HEK293 (cell line): ENCODE measurements at regions not wholly inside any gene's neighbourhood (a gene's known extent, or its start where the extent isn't known, plus 50 kb on each side); places are given as distances from the start of the nearest gene placed in this dataset.

Experiments
- CTCF ChIA-PET: fragments of 350-600 bp; formaldehyde crosslinking; extraction: SDS; loops from one replicate; lab custom pipeline; 2021; ENCODE audit warnings: antibody characterized with exemption; lab: Yijun Ruan, JAX
- POLR2A ChIA-PET: fragments of 300-600 bp; formaldehyde crosslinking; extraction: SDS; loops from one replicate; lab custom pipeline; 2020; ENCODE audit warnings: antibody characterized with exemption, inconsistent platforms; lab: Yijun Ruan, JAX
- H3K27ac ChIP-seq: fragments of 200-500 bp; sonication (Bioruptor generic); 2 replicates; pipeline ENCODE4 v1.5.1; 2014; ENCODE audit warnings: low read depth, low read length, control low read depth, inconsistent platforms; ENCODE audit errors: extremely low read depth
- H3K36me3 ChIP-seq, 2 experiments: fragments of 200-500 bp in 1 of 2; sonication (Bioruptor generic) in 1 of 2; 1 replicate in 1 of 2; 2 replicates in 1 of 2; pipeline ENCODE4 v1.5.1; 2014 to 2017; ENCODE audit warnings: inconsistent platforms in 2 of 2, low read length in 2 of 2; ENCODE audit not compliant: control insufficient read depth in 2 of 2, insufficient read depth in 1 of 2
- H3K4me1 ChIP-seq: fragments of 200-500 bp; sonication (Bioruptor generic); 2 replicates; pipeline ENCODE4 v1.5.1; 2014; ENCODE audit warnings: mild to moderate bottlenecking, low read length, inconsistent platforms; ENCODE audit not compliant: control insufficient read depth, insufficient read depth
- H3K4me3 ChIP-seq: 2 replicates; pipeline ENCODE4 v1.5.1; 2011; ENCODE audit warnings: low read depth, mild to moderate bottlenecking, control low read depth, low read length, moderate library complexity
- H3K9me3 ChIP-seq: fragments of 200-500 bp; sonication (Bioruptor generic); 2 replicates; pipeline ENCODE4 v1.5.1; 2014; ENCODE audit warnings: low read depth, low read length, inconsistent platforms; ENCODE audit not compliant: control insufficient read depth, insufficient read depth
- BCL11A ChIP-seq: fragments of 450-650 bp; formaldehyde crosslinking; IDR thresholded peaks from 2 replicates; pipeline ENCODE4 v1.5.1; 2016; ENCODE audit warnings: low read depth, missing biosample characterization, missing genetic modification characterization
- CTCF ChIP-seq: fragments of 450-650 bp; formaldehyde crosslinking; IDR thresholded peaks from 2 replicates; pipeline ENCODE4 v1.5.1; 2016; ENCODE audit warnings: missing biosample characterization, missing genetic modification characterization
- GLI2 ChIP-seq: fragments of 450-650 bp; formaldehyde crosslinking; IDR thresholded peaks from 2 replicates; pipeline ENCODE4; 2017; ENCODE audit warnings: missing biosample characterization, missing genetic modification characterization, low read depth, borderline replicate concordance
- KLF7 ChIP-seq: fragments of 450-650 bp; formaldehyde crosslinking; IDR thresholded peaks from 2 replicates; pipeline ENCODE4 v1.5.1; 2016; ENCODE audit warnings: missing biosample characterization, missing genetic modification characterization, borderline replicate concordance
- KLF8 ChIP-seq: fragments of 450-650 bp; formaldehyde crosslinking; IDR thresholded peaks from 2 replicates; pipeline ENCODE4 v1.5.1; 2016; ENCODE audit warnings: missing biosample characterization, missing genetic modification characterization
- RBAK ChIP-seq: fragments of 450-650 bp; formaldehyde crosslinking; IDR thresholded peaks from 2 replicates; pipeline ENCODE4 v1.5.1; 2016; ENCODE audit warnings: missing biosample characterization, missing genetic modification characterization
- ZFP37 ChIP-seq: fragments of 450-650 bp; formaldehyde crosslinking; IDR thresholded peaks from 2 replicates; pipeline ENCODE4 v1.5.1; 2016; ENCODE audit warnings: missing biosample characterization, missing genetic modification characterization
- ZNF114 ChIP-seq: fragments of 450-650 bp; formaldehyde crosslinking; IDR thresholded peaks from 2 replicates; pipeline ENCODE4 v1.5.0; 2017; ENCODE audit warnings: missing biosample characterization, missing genetic modification characterization
- ZNF138 ChIP-seq: fragments of 450-650 bp; formaldehyde crosslinking; IDR thresholded peaks from 2 replicates; pipeline ENCODE4 v1.5.1; 2016; ENCODE audit warnings: missing biosample characterization, missing genetic modification characterization, borderline replicate concordance
- ZNF2 ChIP-seq: fragments of 450-650 bp; formaldehyde crosslinking; IDR thresholded peaks from 2 replicates; pipeline ENCODE4 v1.5.1; 2016; ENCODE audit warnings: missing biosample characterization, missing genetic modification characterization
- ZNF292 ChIP-seq: fragments of 450-650 bp; formaldehyde crosslinking; IDR thresholded peaks from 2 replicates; pipeline ENCODE4 v1.5.1; 2016; ENCODE audit warnings: low read depth, missing biosample characterization, missing genetic modification characterization, borderline replicate concordance
- ZNF311 ChIP-seq: fragments of 450-650 bp; formaldehyde crosslinking; IDR thresholded peaks from 2 replicates; pipeline ENCODE4 v1.5.1; 2017; ENCODE audit warnings: missing biosample characterization, missing genetic modification characterization, borderline replicate concordance
- ZNF423 ChIP-seq: fragments of 450-650 bp; formaldehyde crosslinking; IDR thresholded peaks from 2 replicates; pipeline ENCODE4 v1.5.1; 2016; ENCODE audit warnings: missing biosample characterization, missing genetic modification characterization
- ZNF558 ChIP-seq: fragments of 450-650 bp; formaldehyde crosslinking; IDR thresholded peaks from 2 replicates; pipeline ENCODE4 v1.5.1; 2016; ENCODE audit warnings: missing biosample characterization, missing genetic modification characterization
- ZNF623 ChIP-seq: fragments of 450-650 bp; formaldehyde crosslinking; IDR thresholded peaks from 2 replicates; pipeline ENCODE4 v1.5.1; 2016; ENCODE audit warnings: missing biosample characterization, missing genetic modification characterization
- ZNF664 ChIP-seq: fragments of 450-650 bp; formaldehyde crosslinking; IDR thresholded peaks from 2 replicates; pipeline ENCODE4 v1.5.1; 2016; ENCODE audit warnings: missing biosample characterization, missing genetic modification characterization
- ZNF707 ChIP-seq: fragments of 450-650 bp; formaldehyde crosslinking; IDR thresholded peaks from 2 replicates; pipeline ENCODE4 v1.5.1; 2016; ENCODE audit warnings: missing biosample characterization, missing genetic modification characterization
- ZNF792 ChIP-seq: fragments of 450-650 bp; formaldehyde crosslinking; IDR thresholded peaks from 2 replicates; pipeline ENCODE4 v1.5.1; 2016; ENCODE audit warnings: missing biosample characterization, missing genetic modification characterization
- ZSCAN16 ChIP-seq: fragments of 450-650 bp; formaldehyde crosslinking; IDR thresholded peaks from 2 replicates; pipeline ENCODE4 v1.5.1; 2016; ENCODE audit warnings: missing biosample characterization, missing genetic modification characterization
- ZSCAN4 ChIP-seq: fragments of 450-650 bp; formaldehyde crosslinking; IDR thresholded peaks from 2 replicates; pipeline ENCODE4 v1.5.1; 2017; ENCODE audit warnings: missing biosample characterization, missing genetic modification characterization
- TF ChIP-seq, protein P1 (sequence below): fragments of 450-650 bp; formaldehyde crosslinking; IDR thresholded peaks from 2 replicates; pipeline ENCODE4 v1.5.1; 2016; ENCODE audit warnings: missing biosample characterization, missing genetic modification characterization

DNA sequence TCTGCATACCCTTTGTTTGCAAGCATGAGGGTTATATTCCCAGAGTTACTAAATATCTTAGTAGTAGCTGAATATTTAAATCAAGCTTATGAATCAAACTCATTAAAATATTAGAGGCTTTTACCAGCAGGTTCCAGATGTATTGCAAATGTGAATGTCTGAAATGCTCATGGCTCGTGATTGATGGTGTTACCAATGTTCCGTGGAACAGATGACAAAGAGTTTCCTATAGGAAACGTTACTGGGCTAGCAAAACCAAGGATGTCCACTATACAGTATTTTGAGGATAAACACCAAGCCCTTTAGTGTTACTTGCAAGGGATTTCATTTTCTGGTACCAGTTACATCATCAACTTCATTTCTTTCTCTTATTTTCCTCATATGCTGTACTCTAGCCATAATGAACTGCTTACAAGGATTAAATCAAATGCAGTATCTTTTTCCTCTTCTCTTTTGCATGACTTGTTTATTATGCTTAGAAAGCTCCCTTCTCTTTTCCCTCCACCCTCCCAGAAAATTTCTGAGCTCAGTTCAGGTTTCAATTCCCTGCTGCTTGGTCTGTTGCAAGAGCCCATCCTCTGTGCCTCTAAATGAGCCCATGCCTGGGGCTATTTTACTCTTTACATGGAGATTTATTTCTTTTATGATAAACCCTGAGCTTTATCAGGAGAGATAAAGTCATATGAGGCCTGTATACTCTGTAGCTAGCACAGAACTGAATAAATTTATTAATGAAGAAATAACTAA lies 1537.1 kb upstream of the GOT2 start:
- CTCF ChIA-PET, result no interaction called here
- TF ChIP-seq ZNF292 (tag by site-specific recombination) (no peak), CTCF (no peak), ZNF114 (tag by site-specific recombination) (no peak), ZNF558 (no peak), ZNF423 (no peak), RBAK (tag by site-specific recombination) (no peak)
- TF ChIP-seq, all 188 proteins: peak for 0
- POLR2A ChIA-PET, result no interaction called here
- no peaks in the 10 kb centered on the region for H3K36me3 ChIP-seq
- no peaks in the 10 kb centered on the region for H3K4me1 ChIP-seq
- H3K9me3 ChIP-seq, result no peaks in the 10 kb centered on the region
- H3K4me3 ChIP-seq, result no peak overlapping the region
- H3K27ac ChIP-seq, result no peak overlapping the region

- Histone ChIP-seq H3K27ac (no peak overlapping the region), H3K4me3 (no peak overlapping the region), H3K36me3 (no peaks in the 10 kb centered on the region), H3K9me3 (no peaks in the 10 kb centered on the region), H3K4me1 (no peaks in the 10 kb centered on the region)
- POLR2A ChIA-PET, result no interaction called here
- TF ChIP-seq ZNF664 (no peak), CTCF (no peak), ZNF792 (tag by site-specific recombination) (no peak), ZNF138 (tag by site-specific recombination) (no peak), ZSCAN16 (tag by site-specific recombination) (no peak), ZNF707 (no peak), BCL11A (tag by site-specific recombination) (no peak), KLF8 (tag by site-specific recombination) (no peak), ZNF2 (tag by site-specific recombination) (no peak), ZSCAN4 (tag by site-specific recombination) (no peak), GLI2 (tag by site-specific recombination) (no peak)
- CTCF ChIA-PET, result no interaction called here
Observed at GRCh38 chr16:60261425-60261824, 1527.3 kb upstream of the GOT2 start.

GRCh38 chr16:60259956-60260355 lies 1525.8 kb upstream of the GOT2 start:
- H3K27ac ChIP-seq, result no peak overlapping the region
- TF ChIP-seq ZNF623 (tag by site-specific recombination) (no peak), ZNF311 (no peak), ZFP37 (tag by site-specific recombination) (no peak), KLF7 (tag by site-specific recombination) (no peak)
- TF ChIP-seq, protein P1, sequence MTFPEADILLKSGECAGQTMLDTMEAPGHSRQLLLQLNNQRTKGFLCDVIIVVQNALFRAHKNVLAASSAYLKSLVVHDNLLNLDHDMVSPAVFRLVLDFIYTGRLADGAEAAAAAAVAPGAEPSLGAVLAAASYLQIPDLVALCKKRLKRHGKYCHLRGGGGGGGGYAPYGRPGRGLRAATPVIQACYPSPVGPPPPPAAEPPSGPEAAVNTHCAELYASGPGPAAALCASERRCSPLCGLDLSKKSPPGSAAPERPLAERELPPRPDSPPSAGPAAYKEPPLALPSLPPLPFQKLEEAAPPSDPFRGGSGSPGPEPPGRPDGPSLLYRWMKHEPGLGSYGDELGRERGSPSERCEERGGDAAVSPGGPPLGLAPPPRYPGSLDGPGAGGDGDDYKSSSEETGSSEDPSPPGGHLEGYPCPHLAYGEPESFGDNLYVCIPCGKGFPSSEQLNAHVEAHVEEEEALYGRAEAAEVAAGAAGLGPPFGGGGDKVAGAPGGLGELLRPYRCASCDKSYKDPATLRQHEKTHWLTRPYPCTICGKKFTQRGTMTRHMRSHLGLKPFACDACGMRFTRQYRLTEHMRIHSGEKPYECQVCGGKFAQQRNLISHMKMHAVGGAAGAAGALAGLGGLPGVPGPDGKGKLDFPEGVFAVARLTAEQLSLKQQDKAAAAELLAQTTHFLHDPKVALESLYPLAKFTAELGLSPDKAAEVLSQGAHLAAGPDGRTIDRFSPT (tag by site-specific recombination), result no peak
- TF ChIP-seq, all 188 proteins: peak for 0
- H3K4me1 ChIP-seq, result no peaks in the 10 kb centered on the region
- CTCF ChIA-PET, result no interaction called here
- no peak overlapping the region for H3K4me3 ChIP-seq
- POLR2A ChIA-PET, result no interaction called here
- no peaks in the 10 kb centered on the region for H3K36me3 ChIP-seq
- H3K9me3 ChIP-seq, result no peaks in the 10 kb centered on the region
